Neural cell (in vitro differentiated cells): ENCODE measurements at regions not wholly inside any gene's neighbourhood (a gene's known extent, or its start where the extent isn't known, plus 50 kb on each side); places are given as distances from the start of the nearest gene placed in this dataset.

Experiments used
- H2AFZ ChIP-seq: fragments of 200-600, 300-800 bp; sonication (generic), shearing (Covaris generic); 2 replicates; pipeline ENCODE4 v1.6.0; 2014; ENCODE audit warnings: low read depth, mild to moderate bottlenecking, antibody characterized with exemption, low read length, moderate library complexity
- H3F3A ChIP-seq: fragments of 200-600 bp; shearing (Covaris generic); 2 replicates; pipeline ENCODE4 v1.6.1; 2016; ENCODE audit warnings: mild to moderate bottlenecking, moderate library complexity, mixed read lengths, antibody characterized with exemption, low read length; ENCODE audit not compliant: insufficient read depth, poor library complexity, severe bottlenecking
- H3K27ac ChIP-seq: fragments of 200-600, 300-800 bp; sonication (generic), shearing (Covaris generic); 2 replicates; pipeline ENCODE4 v1.5.1; 2014; ENCODE audit warnings: mild to moderate bottlenecking, low read length, moderate library complexity
- H3K27me3 ChIP-seq: fragments of 300-800, 200-600 bp; sonication (generic), shearing (Covaris generic); 2 replicates; pipeline ENCODE4 v1.6.0; 2014; ENCODE audit warnings: mild to moderate bottlenecking, low read depth, low read length, moderate library complexity; ENCODE audit not compliant: insufficient read depth
- H3K36me3 ChIP-seq: fragments of 300-800, 200-600 bp; sonication (generic), shearing (Covaris generic); 2 replicates; pipeline ENCODE4 v1.5.1; 2014; ENCODE audit warnings: mild to moderate bottlenecking, antibody characterized with exemption, low read length, moderate library complexity; ENCODE audit not compliant: insufficient read depth
- H3K4me2 ChIP-seq: fragments of 300-800, 200-600 bp; sonication (generic), shearing (Covaris generic); 2 replicates; pipeline ENCODE4 v1.6.0; 2014; ENCODE audit warnings: mild to moderate bottlenecking, low read length
- H3K4me3 ChIP-seq: fragments of 300-800, 200-600 bp; sonication (generic), shearing (Covaris generic); 2 replicates; pipeline ENCODE4 v1.5.1; 2014; ENCODE audit warnings: mild to moderate bottlenecking, low read length, moderate library complexity
- H3K79me2 ChIP-seq: fragments of 200-600 bp; shearing (Covaris generic); replicated peaks from 2 replicates; pipeline ENCODE4 v1.6.0; 2014; ENCODE audit warnings: mild to moderate bottlenecking, low read length, moderate library complexity; ENCODE audit not compliant: insufficient read depth
- H3K9ac ChIP-seq: fragments of 300-800, 200-600 bp; sonication (generic), shearing (Covaris generic); 2 replicates; pipeline ENCODE4 v1.6.1; 2016; ENCODE audit warnings: mild to moderate bottlenecking, low read length, mixed read lengths
- H3K9me2 ChIP-seq: fragments of 200-600 bp; shearing (Covaris generic); 2 replicates; pipeline ENCODE4 v1.6.1; 2016; ENCODE audit warnings: mild to moderate bottlenecking, low read length, mixed read lengths; ENCODE audit not compliant: insufficient read depth
- H3K9me3 ChIP-seq: fragments of 200-600, 300-800 bp; sonication (generic), shearing (Covaris generic); 2 replicates; pipeline ENCODE4 v1.6.1; 2016; ENCODE audit warnings: mild to moderate bottlenecking, mixed run types, low read length, moderate library complexity, mixed read lengths
- H4K20me1 ChIP-seq: fragments of 200-600 bp; shearing (Covaris generic); 2 replicates; pipeline ENCODE4 v1.6.1; 2016; ENCODE audit warnings: mild to moderate bottlenecking, mixed run types; ENCODE audit not compliant: insufficient read depth
- EP300 ChIP-seq: fragments of 450-650 bp; conservative IDR thresholded peaks from 2 replicates; pipeline ENCODE4 v1.6.1; 2014; ENCODE audit warnings: antibody characterized with exemption, mild to moderate bottlenecking, moderate library complexity; ENCODE audit not compliant: poor library complexity, severe bottlenecking
- EZH2 ChIP-seq: fragments of 200-600, 300-800 bp; shearing (Covaris generic), sonication (generic); IDR thresholded peaks from 2 replicates; pipeline ENCODE4 v1.6.1; 2014; ENCODE audit warnings: antibody characterized with exemption, low read length, borderline replicate concordance, mild to moderate bottlenecking; ENCODE audit not compliant: insufficient read depth, poor library complexity, severe bottlenecking
- MXI1 ChIP-seq: fragments of 450-650 bp; conservative IDR thresholded peaks from 2 replicates; pipeline ENCODE4 v1.6.1; 2014; ENCODE audit warnings: antibody characterized with exemption, mild to moderate bottlenecking; ENCODE audit not compliant: poor library complexity, severe bottlenecking
- POLR2AphosphoS5 ChIP-seq: IDR thresholded peaks from 2 replicates; pipeline ENCODE4 v1.6.1; 2012
- RAD21 ChIP-seq: fragments of 450-650 bp; conservative IDR thresholded peaks from 2 replicates; pipeline ENCODE4 v1.6.1; 2014; ENCODE audit warnings: antibody characterized with exemption, mild to moderate bottlenecking, moderate library complexity
- SMC3 ChIP-seq: fragments of 450-650 bp; conservative IDR thresholded peaks from 2 replicates; pipeline ENCODE4 v1.6.1; 2014; ENCODE audit warnings: antibody characterized with exemption, mild to moderate bottlenecking, moderate library complexity; ENCODE audit not compliant: poor library complexity
- TAF1 ChIP-seq: IDR thresholded peaks from 2 replicates; pipeline ENCODE4 v1.6.1; 2012; ENCODE audit warnings: low read depth
- TF ChIP-seq, protein P1 (sequence below): IDR thresholded peaks from 2 replicates; pipeline ENCODE4 v1.6.1; 2012; ENCODE audit warnings: borderline replicate concordance
- TF ChIP-seq, protein P2 (sequence below): fragments of 450-650 bp; IDR thresholded peaks from 2 replicates; pipeline ENCODE4 v1.5.1; 2014; ENCODE audit warnings: antibody characterized with exemption, mild to moderate bottlenecking, moderate library complexity; ENCODE audit not compliant: poor library complexity, severe bottlenecking

DNA sequence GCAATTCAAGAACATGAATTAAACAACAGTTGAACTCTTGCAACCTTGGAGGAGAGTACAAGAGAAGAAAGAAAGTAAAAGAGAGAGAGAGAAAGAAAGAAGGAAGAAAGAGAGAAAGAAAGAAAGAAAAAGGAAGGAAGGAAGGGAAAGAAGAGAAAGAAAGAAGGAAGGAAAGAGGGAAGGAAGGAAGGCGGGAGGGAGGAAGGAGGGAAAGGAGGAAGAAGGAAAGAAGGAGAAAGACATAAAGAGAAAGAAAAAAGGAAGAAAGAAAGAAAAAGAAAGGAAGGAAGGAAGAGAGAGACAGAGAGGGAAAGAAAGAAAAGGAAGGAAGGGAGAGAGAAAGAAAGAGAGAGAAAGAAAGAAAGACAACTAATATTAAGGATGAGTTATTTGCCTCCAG, 1106.7 kb downstream of the TYW1 start:
- H4K20me1 ChIP-seq = no peaks in the 10 kb centered on the region
- H2AFZ ChIP-seq = no peak overlapping the region
- H3K4me2 ChIP-seq = no peak overlapping the region
- no peaks in the 10 kb centered on the region for H3F3A ChIP-seq
- H3K27ac ChIP-seq = no peak overlapping the region
- no peak overlapping the region for H3K9ac ChIP-seq
- no peaks in the 10 kb centered on the region for H3K9me3 ChIP-seq
- no peaks in the 10 kb centered on the region for H3K36me3 ChIP-seq
- no peak overlapping the region for H3K4me3 ChIP-seq
- TF ChIP-seq EP300 = no peak
- TF ChIP-seq TAF1 = no peak
- TF ChIP-seq, protein P1, sequence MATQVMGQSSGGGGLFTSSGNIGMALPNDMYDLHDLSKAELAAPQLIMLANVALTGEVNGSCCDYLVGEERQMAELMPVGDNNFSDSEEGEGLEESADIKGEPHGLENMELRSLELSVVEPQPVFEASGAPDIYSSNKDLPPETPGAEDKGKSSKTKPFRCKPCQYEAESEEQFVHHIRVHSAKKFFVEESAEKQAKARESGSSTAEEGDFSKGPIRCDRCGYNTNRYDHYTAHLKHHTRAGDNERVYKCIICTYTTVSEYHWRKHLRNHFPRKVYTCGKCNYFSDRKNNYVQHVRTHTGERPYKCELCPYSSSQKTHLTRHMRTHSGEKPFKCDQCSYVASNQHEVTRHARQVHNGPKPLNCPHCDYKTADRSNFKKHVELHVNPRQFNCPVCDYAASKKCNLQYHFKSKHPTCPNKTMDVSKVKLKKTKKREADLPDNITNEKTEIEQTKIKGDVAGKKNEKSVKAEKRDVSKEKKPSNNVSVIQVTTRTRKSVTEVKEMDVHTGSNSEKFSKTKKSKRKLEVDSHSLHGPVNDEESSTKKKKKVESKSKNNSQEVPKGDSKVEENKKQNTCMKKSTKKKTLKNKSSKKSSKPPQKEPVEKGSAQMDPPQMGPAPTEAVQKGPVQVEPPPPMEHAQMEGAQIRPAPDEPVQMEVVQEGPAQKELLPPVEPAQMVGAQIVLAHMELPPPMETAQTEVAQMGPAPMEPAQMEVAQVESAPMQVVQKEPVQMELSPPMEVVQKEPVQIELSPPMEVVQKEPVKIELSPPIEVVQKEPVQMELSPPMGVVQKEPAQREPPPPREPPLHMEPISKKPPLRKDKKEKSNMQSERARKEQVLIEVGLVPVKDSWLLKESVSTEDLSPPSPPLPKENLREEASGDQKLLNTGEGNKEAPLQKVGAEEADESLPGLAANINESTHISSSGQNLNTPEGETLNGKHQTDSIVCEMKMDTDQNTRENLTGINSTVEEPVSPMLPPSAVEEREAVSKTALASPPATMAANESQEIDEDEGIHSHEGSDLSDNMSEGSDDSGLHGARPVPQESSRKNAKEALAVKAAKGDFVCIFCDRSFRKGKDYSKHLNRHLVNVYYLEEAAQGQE = no peak
- TF ChIP-seq, protein P2, sequence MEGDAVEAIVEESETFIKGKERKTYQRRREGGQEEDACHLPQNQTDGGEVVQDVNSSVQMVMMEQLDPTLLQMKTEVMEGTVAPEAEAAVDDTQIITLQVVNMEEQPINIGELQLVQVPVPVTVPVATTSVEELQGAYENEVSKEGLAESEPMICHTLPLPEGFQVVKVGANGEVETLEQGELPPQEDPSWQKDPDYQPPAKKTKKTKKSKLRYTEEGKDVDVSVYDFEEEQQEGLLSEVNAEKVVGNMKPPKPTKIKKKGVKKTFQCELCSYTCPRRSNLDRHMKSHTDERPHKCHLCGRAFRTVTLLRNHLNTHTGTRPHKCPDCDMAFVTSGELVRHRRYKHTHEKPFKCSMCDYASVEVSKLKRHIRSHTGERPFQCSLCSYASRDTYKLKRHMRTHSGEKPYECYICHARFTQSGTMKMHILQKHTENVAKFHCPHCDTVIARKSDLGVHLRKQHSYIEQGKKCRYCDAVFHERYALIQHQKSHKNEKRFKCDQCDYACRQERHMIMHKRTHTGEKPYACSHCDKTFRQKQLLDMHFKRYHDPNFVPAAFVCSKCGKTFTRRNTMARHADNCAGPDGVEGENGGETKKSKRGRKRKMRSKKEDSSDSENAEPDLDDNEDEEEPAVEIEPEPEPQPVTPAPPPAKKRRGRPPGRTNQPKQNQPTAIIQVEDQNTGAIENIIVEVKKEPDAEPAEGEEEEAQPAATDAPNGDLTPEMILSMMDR = no peak
- no peak for TF ChIP-seq EZH2
- TF ChIP-seq SMC3 = no peak
- no peak for TF ChIP-seq MXI1
- no peak for TF ChIP-seq POLR2AphosphoS5
- TF ChIP-seq RAD21 = no peak
- no peaks in the 10 kb centered on the region for H3K79me2 ChIP-seq
- no peaks in the 10 kb centered on the region for H3K27me3 ChIP-seq
- no peaks in the 10 kb centered on the region for H3K9me2 ChIP-seq

DNA sequence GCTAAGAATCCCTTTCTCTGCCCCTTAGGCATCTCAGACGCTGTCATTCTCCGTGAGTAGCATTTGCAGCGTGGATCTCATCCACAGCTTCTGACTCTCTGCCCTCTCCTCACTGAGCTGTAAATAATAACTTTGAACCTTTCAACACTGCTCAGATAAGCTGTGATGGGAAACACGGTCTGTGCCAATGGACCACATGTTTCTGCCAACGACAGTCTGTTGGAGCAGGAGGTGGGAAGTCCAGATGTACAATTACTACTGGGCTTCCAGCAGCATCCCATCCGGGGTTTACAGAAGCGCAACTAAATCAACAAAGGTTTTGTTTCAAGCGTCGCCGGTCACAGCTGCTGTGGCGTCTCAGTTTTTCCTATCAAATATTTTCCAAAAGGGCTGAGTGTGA, 1110.6 kb downstream of the TYW1 start:
- Histone ChIP-seq H3K27ac (no peak overlapping the region), H3K79me2 (no peaks in the 10 kb centered on the region), H3K9me3 (no peaks in the 10 kb centered on the region), H2AFZ (no peak overlapping the region), H3F3A (no peaks in the 10 kb centered on the region), H3K9me2 (no peaks in the 10 kb centered on the region), H4K20me1 (no peaks in the 10 kb centered on the region), H3K36me3 (no peaks in the 10 kb centered on the region), H3K4me2 (no peak overlapping the region), H3K4me3 (no peak overlapping the region), H3K9ac (no peak overlapping the region), H3K27me3 (no peaks in the 10 kb centered on the region)
- TF ChIP-seq, protein P2 = no peak
- no peak for TF ChIP-seq EZH2
- no peak for TF ChIP-seq SMC3
- TF ChIP-seq MXI1 = no peak
- no peak for TF ChIP-seq TAF1
- TF ChIP-seq RAD21 = no peak
- no peak for TF ChIP-seq POLR2AphosphoS5
- no peak for TF ChIP-seq EP300
- TF ChIP-seq, protein P1 = no peak
